ENCODE measurements at regions not wholly inside any gene's neighbourhood (a gene's known extent, or its start where the extent isn't known, plus 50 kb on each side); places are given as distances from the start of the nearest gene placed in this dataset.

DNA sequence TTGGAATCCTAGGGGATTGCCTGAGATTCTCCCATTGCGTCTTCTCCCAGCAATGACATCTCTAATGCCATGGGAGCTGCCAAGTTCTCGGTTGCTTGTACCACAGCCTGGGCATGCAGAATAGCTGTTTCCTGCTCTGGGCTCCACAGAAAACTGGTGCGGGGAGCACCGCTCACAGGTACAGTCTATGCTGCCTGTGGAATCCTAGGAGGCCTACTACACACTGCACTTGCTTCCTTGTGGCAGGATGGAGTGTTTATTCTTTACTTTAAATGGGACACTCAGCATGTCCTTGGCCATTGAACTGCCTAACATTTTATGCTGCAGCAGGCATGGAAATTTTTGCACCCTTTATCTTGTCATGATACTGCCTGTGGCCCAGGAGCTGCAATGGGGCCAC, 378.8 kb upstream of the SHH start:
- no peak for TF ChIP-seq EZH2 (IDR thresholded peaks at IDR 0.05; ENCODE audit: borderline replicate concordance, low read depth, low read length, severe bottlenecking)
- no peak for TF ChIP-seq FOS (IDR thresholded peaks at IDR 0.05; ENCODE audit: borderline replicate concordance, insufficient read depth, low read length)
- no peak for TF ChIP-seq POLR2A (IDR thresholded peaks at IDR 0.05; ENCODE audit: low read depth, low read length)
- TF ChIP-seq POLR2AphosphoS5 (IDR thresholded peaks at IDR 0.05; ENCODE audit: insufficient read depth, low read depth, low read length), result no peak
- no peak for TF ChIP-seq MAX (IDR thresholded peaks at IDR 0.05; ENCODE audit: insufficient read depth, insufficient read length)
- no peak for TF ChIP-seq MYC (IDR thresholded peaks at IDR 0.05; ENCODE audit: low read depth, low read length)
- no peak for TF ChIP-seq JUN (IDR thresholded peaks at IDR 0.05; ENCODE audit: borderline replicate concordance, insufficient read depth, insufficient read length, low read depth)
- no peak for DNase-seq (ENCODE audit: low read depth, low spot score)
- dilution Hi-C loops (cut with MboI; ENCODE audit: extremely low pct_ligation_motif_present, low sequenced_read_pairs) (no loop called here), intact Hi-C loops (cut with micrococcal nuclease) (no loop called here)
- H3K4me2 ChIP-seq (ENCODE audit: insufficient read depth, low read length), result no peak overlapping the region
- H2AFZ ChIP-seq (ENCODE audit: low read depth, low read length), result no peak overlapping the region
- no peaks in the 10 kb centered on the region for H4K20me1 ChIP-seq (replicated peaks; ENCODE audit: control insufficient read depth, extremely low read depth, insufficient read depth, low read length)
- no peaks in the 10 kb centered on the region for H3K79me2 ChIP-seq (ENCODE audit: control insufficient read depth, insufficient read depth, low read length)
- BruUV-seq (replicated peaks), result no TSS peak
- ChIA-PET CTCF (no interaction called here), POLR2A (no interaction called here)
- no peaks in the 10 kb centered on the region for H3K4me1 ChIP-seq (ENCODE audit: control insufficient read depth, extremely low read depth, insufficient read depth, low read length)
- no peak overlapping the region for H3K4me3 ChIP-seq (replicated peaks in 1 of 3; ENCODE audit: insufficient read depth in 1 of 3, low read depth in 1 of 3, low read length in 3 of 3)
- H3K36me3 ChIP-seq (ENCODE audit: control insufficient read depth in 2 of 2, extremely low read depth in 1 of 2, insufficient read depth in 2 of 2, low read length in 2 of 2), result no peaks in the 10 kb centered on the region
- H3K9me1 ChIP-seq (replicated peaks; ENCODE audit: control insufficient read depth, extremely low read depth, insufficient read depth, low read length), result no peaks in the 10 kb centered on the region
- no peak overlapping the region for H3K9ac ChIP-seq (replicated peaks; ENCODE audit: extremely low read depth, insufficient read depth, low read length)
- no peaks in the 10 kb centered on the region for H3K27me3 ChIP-seq (ENCODE audit: control insufficient read depth in 2 of 2, insufficient read depth in 2 of 2, low read length in 2 of 2)
- H3K9me3 ChIP-seq (replicated peaks; ENCODE audit: control insufficient read depth, insufficient read depth, low read length), result peaks cover 10% of the 10 kb centered on the region
- no peak for FAIRE-seq
- H3K27ac ChIP-seq (ENCODE audit: insufficient read depth, low read depth, low read length), result no peak overlapping the region

DNA sequence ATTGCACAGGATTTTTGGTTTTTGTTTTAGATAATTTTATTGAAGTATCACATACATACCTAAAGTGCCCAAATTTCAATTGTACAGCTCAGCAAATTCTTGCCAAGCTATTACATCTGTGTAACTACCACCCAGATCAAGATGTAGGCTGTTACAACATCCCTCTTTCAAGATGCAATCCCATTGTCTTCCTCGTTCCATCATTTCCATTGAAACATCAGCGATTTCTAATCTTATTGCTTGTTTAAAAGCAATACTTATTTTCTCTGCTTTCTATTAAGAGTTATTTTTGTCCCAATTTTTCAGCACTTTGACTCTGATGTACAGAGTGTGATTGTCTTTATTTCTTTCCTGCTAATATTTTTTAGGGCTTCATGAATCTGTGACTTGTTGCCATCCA, 372.8 kb upstream of the SHH start:
- H3K27me3 ChIP-seq (ENCODE audit: control insufficient read depth in 2 of 2, insufficient read depth in 2 of 2, low read length in 2 of 2), result no peaks in the 10 kb centered on the region
- no peaks in the 10 kb centered on the region for H3K4me1 ChIP-seq (ENCODE audit: control insufficient read depth, extremely low read depth, insufficient read depth, low read length)
- ChIA-PET POLR2A (no interaction called here), CTCF (no interaction called here)
- dilution Hi-C loops (cut with MboI; ENCODE audit: extremely low pct_ligation_motif_present, low sequenced_read_pairs), result no loop called here
- H2AFZ ChIP-seq (ENCODE audit: low read depth, low read length), result no peak overlapping the region
- DNase-seq (ENCODE audit: low read depth, low spot score) (no peak), FAIRE-seq (no peak)
- no peak overlapping the region for H3K9ac ChIP-seq (replicated peaks; ENCODE audit: extremely low read depth, insufficient read depth, low read length)
- H3K4me3 ChIP-seq (replicated peaks in 1 of 3; ENCODE audit: insufficient read depth in 1 of 3, low read depth in 1 of 3, low read length in 3 of 3), result no peak overlapping the region
- intact Hi-C loops (cut with micrococcal nuclease), result no loop called here
- H3K4me2 ChIP-seq (ENCODE audit: insufficient read depth, low read length), result no peak overlapping the region
- H3K27ac ChIP-seq (ENCODE audit: insufficient read depth, low read depth, low read length), result no peak overlapping the region
- no peaks in the 10 kb centered on the region for H4K20me1 ChIP-seq (replicated peaks; ENCODE audit: control insufficient read depth, extremely low read depth, insufficient read depth, low read length)
- BruUV-seq (replicated peaks), result no TSS peak
- TF ChIP-seq FOS (IDR thresholded peaks at IDR 0.05; ENCODE audit: borderline replicate concordance, insufficient read depth, low read length) (no peak), POLR2AphosphoS5 (IDR thresholded peaks at IDR 0.05; ENCODE audit: insufficient read depth, low read depth, low read length) (no peak), POLR2A (IDR thresholded peaks at IDR 0.05; ENCODE audit: low read depth, low read length) (no peak), JUN (IDR thresholded peaks at IDR 0.05; ENCODE audit: borderline replicate concordance, insufficient read depth, insufficient read length, low read depth) (no peak), MAX (IDR thresholded peaks at IDR 0.05; ENCODE audit: insufficient read depth, insufficient read length) (no peak), MYC (IDR thresholded peaks at IDR 0.05; ENCODE audit: low read depth, low read length) (no peak), GATA2 (IDR thresholded peaks at IDR 0.05; ENCODE audit: insufficient read depth, insufficient read length, low read depth, low read length) (no peak), EZH2 (IDR thresholded peaks at IDR 0.05; ENCODE audit: borderline replicate concordance, low read depth, low read length, severe bottlenecking) (no peak)
- TF ChIP-seq, protein P1, sequence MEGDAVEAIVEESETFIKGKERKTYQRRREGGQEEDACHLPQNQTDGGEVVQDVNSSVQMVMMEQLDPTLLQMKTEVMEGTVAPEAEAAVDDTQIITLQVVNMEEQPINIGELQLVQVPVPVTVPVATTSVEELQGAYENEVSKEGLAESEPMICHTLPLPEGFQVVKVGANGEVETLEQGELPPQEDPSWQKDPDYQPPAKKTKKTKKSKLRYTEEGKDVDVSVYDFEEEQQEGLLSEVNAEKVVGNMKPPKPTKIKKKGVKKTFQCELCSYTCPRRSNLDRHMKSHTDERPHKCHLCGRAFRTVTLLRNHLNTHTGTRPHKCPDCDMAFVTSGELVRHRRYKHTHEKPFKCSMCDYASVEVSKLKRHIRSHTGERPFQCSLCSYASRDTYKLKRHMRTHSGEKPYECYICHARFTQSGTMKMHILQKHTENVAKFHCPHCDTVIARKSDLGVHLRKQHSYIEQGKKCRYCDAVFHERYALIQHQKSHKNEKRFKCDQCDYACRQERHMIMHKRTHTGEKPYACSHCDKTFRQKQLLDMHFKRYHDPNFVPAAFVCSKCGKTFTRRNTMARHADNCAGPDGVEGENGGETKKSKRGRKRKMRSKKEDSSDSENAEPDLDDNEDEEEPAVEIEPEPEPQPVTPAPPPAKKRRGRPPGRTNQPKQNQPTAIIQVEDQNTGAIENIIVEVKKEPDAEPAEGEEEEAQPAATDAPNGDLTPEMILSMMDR (IDR thresholded peaks at IDR 0.05; ENCODE audit: extremely low read depth in 1 of 2, insufficient read depth in 1 of 2, low read depth in 1 of 2, low read length in 2 of 2), result no peak
- H3K9me3 ChIP-seq (replicated peaks; ENCODE audit: control insufficient read depth, insufficient read depth, low read length), result peaks cover 10% of the 10 kb centered on the region
- no peaks in the 10 kb centered on the region for H3K9me1 ChIP-seq (replicated peaks; ENCODE audit: control insufficient read depth, extremely low read depth, insufficient read depth, low read length)
- H3K36me3 ChIP-seq (ENCODE audit: control insufficient read depth in 2 of 2, extremely low read depth in 1 of 2, insufficient read depth in 2 of 2, low read length in 2 of 2), result no peaks in the 10 kb centered on the region
- no peaks in the 10 kb centered on the region for H3K79me2 ChIP-seq (ENCODE audit: control insufficient read depth, insufficient read depth, low read length)
